ENCODE measurements at regions not wholly inside any gene's neighbourhood (a gene's known extent, or its start where the extent isn't known, plus 50 kb on each side); places are given as distances from the start of the nearest gene placed in this dataset.

GRCh38 chr14:40758076-40758475 is 848.6 kb upstream of the LRFN5 start:
- intact Hi-C loops (cut with DNase I), result no loop called here
- no peak for TF ChIP-seq POLR2A (IDR thresholded peaks at IDR 0.05)
- no peak for TF ChIP-seq CTCF (IDR thresholded peaks at IDR 0.05)
- H3K9me3 ChIP-seq, result no peaks in the 10 kb centered on the region
- WGBS, 2 donors, result 64 to 75% methylated on average over 2 of the region's 2 CpGs
- no peak overlapping the region for H3K27ac ChIP-seq
- no peak for DNase-seq
- H3K4me3 ChIP-seq (replicated peaks in 1 of 3), result no peak overlapping the region
- H3K4me1 ChIP-seq, result no peaks in the 10 kb centered on the region
- H3K27me3 ChIP-seq, result no peaks in the 10 kb centered on the region
- no peaks in the 10 kb centered on the region for H3K36me3 ChIP-seq

- intact Hi-C loops (cut with DNase I), result no loop called here
- Histone ChIP-seq H3K4me3 (replicated peaks in 1 of 3) (no peak overlapping the region), H3K27me3 (no peaks in the 10 kb centered on the region), H3K4me1 (no peaks in the 10 kb centered on the region), H3K9me3 (no peaks in the 10 kb centered on the region), H3K36me3 (no peaks in the 10 kb centered on the region), H3K27ac (no peak overlapping the region)
- no peak for DNase-seq
- 70 to 75% methylated on average over 3 of the region's 3 CpGs for WGBS, 2 donors
- no peak for TF ChIP-seq CTCF (IDR thresholded peaks at IDR 0.05)
Measured at GRCh38 chr14:40757376-40757950, 849.2 kb upstream of the LRFN5 start.

- DNase-seq, result no peak
- no peaks in the 10 kb centered on the region for H3K4me1 ChIP-seq
- H3K27ac ChIP-seq, result no peak overlapping the region
- intact Hi-C loops (cut with DNase I), result no loop called here
- H3K27me3 ChIP-seq, result no peaks in the 10 kb centered on the region
- H3K9me3 ChIP-seq, result no peaks in the 10 kb centered on the region
- TF ChIP-seq POLR2A (IDR thresholded peaks at IDR 0.05), result no peak
- 92 to 93% methylated on average over 1 of the region's 1 CpG for WGBS, 2 donors
- H3K4me3 ChIP-seq (replicated peaks in 1 of 3), result no peak overlapping the region
- H3K36me3 ChIP-seq, result no peaks in the 10 kb centered on the region
Measured at GRCh38 chr14:40733206-40733605, 873.5 kb upstream of the LRFN5 start.

DNA sequence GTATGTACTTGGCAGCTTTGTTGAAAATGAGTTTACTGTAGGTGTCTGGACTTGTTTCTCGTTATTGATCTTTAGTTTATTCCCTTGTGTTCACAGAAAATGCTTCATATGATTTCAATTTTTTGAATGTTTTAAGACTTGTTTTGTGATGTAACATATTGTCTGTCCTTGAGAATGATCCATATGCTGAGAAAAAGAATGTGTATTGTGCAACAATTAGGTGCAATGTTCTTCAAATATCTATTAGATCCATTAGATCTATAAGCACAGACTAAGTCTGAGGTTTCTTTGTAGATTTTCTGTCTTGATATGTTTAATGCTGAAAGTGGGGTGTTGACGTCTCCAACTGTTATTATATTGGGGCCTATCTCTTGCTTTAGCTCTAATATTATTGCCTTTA is 879.6 kb upstream of the LRFN5 start:
- whole genome bisulfite sequencing, 2 donors, result 78 to 82% methylated on average over 2 of the region's 2 CpGs
- DNase-seq, result no peak
- no peaks in the 10 kb centered on the region for H3K27me3 ChIP-seq
- no peaks in the 10 kb centered on the region for H3K4me1 ChIP-seq
- no peak overlapping the region for H3K4me3 ChIP-seq (replicated peaks in 1 of 3)
- no peaks in the 10 kb centered on the region for H3K9me3 ChIP-seq
- H3K36me3 ChIP-seq, result no peaks in the 10 kb centered on the region
- intact Hi-C loops (cut with DNase I), result no loop called here
- no peak overlapping the region for H3K27ac ChIP-seq
- no peak for TF ChIP-seq POLR2A (IDR thresholded peaks at IDR 0.05)
- no peak for TF ChIP-seq CTCF (IDR thresholded peaks at IDR 0.05)

- DNase-seq, result no peak
- 78 to 90% methylated on average over 5 of the region's 5 CpGs for WGBS, 2 donors
Measured at GRCh38 chr14:40713387-40713786, 893.3 kb upstream of the LRFN5 start.

More at GRCh38 chr14:40713387-40713786, 893.3 kb upstream of the LRFN5 start:
- TF ChIP-seq CTCF (IDR thresholded peaks at IDR 0.05), result no peak
- no peak for TF ChIP-seq POLR2A (IDR thresholded peaks at IDR 0.05)
- no peak overlapping the region for H3K4me3 ChIP-seq (replicated peaks in 1 of 3)
- no peaks in the 10 kb centered on the region for H3K4me1 ChIP-seq
- intact Hi-C loops (cut with DNase I), result no loop called here
- H3K9me3 ChIP-seq, result no peaks in the 10 kb centered on the region
- H3K36me3 ChIP-seq, result no peaks in the 10 kb centered on the region
- H3K27ac ChIP-seq, result no peak overlapping the region
- H3K27me3 ChIP-seq, result no peaks in the 10 kb centered on the region
